Esophagus muscularis mucosa (tissue), 4 donors: ENCODE measurements at regions not wholly inside any gene's neighbourhood (a gene's known extent, or its start where the extent isn't known, plus 50 kb on each side); places are given as distances from the start of the nearest gene placed in this dataset.
"Not testable (repeated sequence)": the region's sequence is repeated elsewhere in the genome, so short reads cannot be mapped to it uniquely, and the experiment has no call there.

ENCODE experiments used
- DNase-seq: peaks from one replicate; pipeline ENCODE4 v3.0.0-alpha.2; 2017; ENCODE audit errors: extremely low spot score
- H3K27ac ChIP-seq, 4 donors: fragments of 200-600 bp; sonication (generic); replicated peaks in 1 of 4; 1 replicate in 3 of 4; 2 replicates in 1 of 4; pipeline ENCODE4 v1.5.1; 2016 to 2019; ENCODE audit warnings: mild to moderate bottlenecking in 1 of 4
- H3K27me3 ChIP-seq, 4 donors: fragments of 200-600 bp; sonication (generic); one replicate each; pipeline versions ENCODE4 v1.5.1 to v1.6.0; 2016 to 2019
- H3K36me3 ChIP-seq, 4 donors: fragments of 200-600 bp; sonication (generic); one replicate each; pipeline ENCODE4 v1.5.1; 2016 to 2019
- H3K4me1 ChIP-seq, 4 donors: fragments of 200-600 bp; sonication (generic); one replicate each; pipeline ENCODE4 v1.5.1; 2016 to 2019
- H3K4me3 ChIP-seq, 4 donors: fragments of 200-600 bp; sonication (generic); 1 replicate in 2 of 4; 2 replicates in 2 of 4; pipeline ENCODE4 v1.5.1; 2016 to 2019; ENCODE audit warnings: mild to moderate bottlenecking in 4 of 4, moderate library complexity in 1 of 4
- H3K9me3 ChIP-seq, 4 donors: fragments of 200-600 bp; sonication (generic); 1 replicate in 3 of 4; 2 replicates in 1 of 4; pipeline ENCODE4 v1.5.1; 2016 to 2019
- CTCF ChIP-seq, 3 experiments: fragments of 200-600 bp in 2 of 3; fragments of 450-650 bp in 1 of 3; sonication (generic) in 2 of 3; IDR thresholded peaks; one replicate each; pipeline ENCODE4 v1.5.1; 2017 to 2019; ENCODE audit warnings: antibody characterized with exemption in 3 of 3, mild to moderate bottlenecking in 2 of 3, moderate library complexity in 1 of 3
- EP300 ChIP-seq: sonication (generic); formaldehyde crosslinking; IDR thresholded peaks from one replicate; pipeline ENCODE4 v1.6.1; 2017; ENCODE audit warnings: antibody characterized with exemption
- POLR2A ChIP-seq: fragments of 450-650 bp; IDR thresholded peaks from one replicate; pipeline ENCODE4 v1.6.1; 2017; ENCODE audit warnings: antibody characterized with exemption, moderate library complexity, mild to moderate bottlenecking, low read depth
- POLR2AphosphoS5 ChIP-seq, 2 donors: sonication (generic); formaldehyde crosslinking; IDR thresholded peaks; one replicate each; pipeline ENCODE4 v1.6.1; 2017; ENCODE audit warnings: antibody characterized with exemption in 2 of 2
- WGBS: methylation state at CpG from one replicate; pipeline ENCODE4 v1.1.5; 2018; 5-methylcytosine and 5-hydroxymethylcytosine counted together
- intact Hi-C: fragments of 100-400 bp; cut with DNase I; formaldehyde crosslinking; loops from one replicate; pipeline ENCODE4 v1.15.1; 2023

- Histone ChIP-seq H3K27me3 (no peaks in the 10 kb centered on the region), H3K27ac (no peak overlapping the region), H3K36me3 (no peaks in the 10 kb centered on the region), H3K9me3 (no peaks in the 10 kb centered on the region), H3K4me1 (no peaks in the 10 kb centered on the region), H3K4me3 (no peak overlapping the region)
- intact Hi-C loops, result no loop called here
- no peak for TF ChIP-seq POLR2A
- TF ChIP-seq EP300, result no peak
- no peak for TF ChIP-seq POLR2AphosphoS5 (IDR thresholded peaks at IDR 0.05)
- TF ChIP-seq CTCF (IDR thresholded peaks at IDR 0.05), result no peak
- no peak for DNase-seq
- WGBS, result 97% methylated on average over 1 of the region's 1 CpG
Observed at GRCh38 chr7:112963634-112964033, 123.0 kb downstream of the GPR85 start.

GRCh38 chr7:112962815-112963214, 123.8 kb downstream of the GPR85 start:
- intact Hi-C loops, result no loop called here
- 75% methylated on average over 3 of the region's 3 CpGs for WGBS
- Histone ChIP-seq H3K27ac (no peak overlapping the region), H3K9me3 (no peaks in the 10 kb centered on the region), H3K4me1 (no peaks in the 10 kb centered on the region), H3K36me3 (no peaks in the 10 kb centered on the region), H3K27me3 (no peaks in the 10 kb centered on the region), H3K4me3 (no peak overlapping the region)
- no peak for DNase-seq
- TF ChIP-seq POLR2A (no peak), CTCF (IDR thresholded peaks at IDR 0.05) (no peak), POLR2AphosphoS5 (IDR thresholded peaks at IDR 0.05) (no peak), EP300 (no peak)

GRCh38 chr7:112959276-112959675, 127.4 kb downstream of the GPR85 start:
- no peaks in the 10 kb centered on the region for H3K27me3 ChIP-seq
- H3K4me1 ChIP-seq, result no peaks in the 10 kb centered on the region
- peaks cover 0 to 3% (median 0%) of the 10 kb centered on the region in 4 donors for H3K36me3 ChIP-seq
- no peaks in the 10 kb centered on the region for H3K9me3 ChIP-seq
- H3K4me3 ChIP-seq, result no peak overlapping the region
- no peak overlapping the region for H3K27ac ChIP-seq
- intact Hi-C loops, result no loop called here
- TF ChIP-seq CTCF (IDR thresholded peaks at IDR 0.05) (no peak), EP300 (no peak), POLR2AphosphoS5 (IDR thresholded peaks at IDR 0.05) (no peak), POLR2A (no peak)
- DNase-seq, result no peak

GRCh38 chr7:112958775-112959174, 127.9 kb downstream of the GPR85 start:
- H3K4me1 ChIP-seq, result no peaks in the 10 kb centered on the region
- no peak for DNase-seq
- H3K27ac ChIP-seq, result no peak overlapping the region
- intact Hi-C loops, result no loop called here
- H3K27me3 ChIP-seq, result no peaks in the 10 kb centered on the region
- no peak for TF ChIP-seq POLR2AphosphoS5 (IDR thresholded peaks at IDR 0.05)
- no peak for TF ChIP-seq CTCF (IDR thresholded peaks at IDR 0.05)
- no peak for TF ChIP-seq POLR2A
- TF ChIP-seq EP300, result no peak
- no peak overlapping the region for H3K4me3 ChIP-seq
- H3K36me3 ChIP-seq, result peaks cover 0 to 8% (median 0%) of the 10 kb centered on the region in 4 donors
- no peaks in the 10 kb centered on the region for H3K9me3 ChIP-seq

GRCh38 chr7:112957901-112958300, 128.7 kb downstream of the GPR85 start:
- Histone ChIP-seq H3K27me3 (no peaks in the 10 kb centered on the region), H3K27ac (no peak overlapping the region), H3K9me3 (no peaks in the 10 kb centered on the region), H3K4me1 (no peaks in the 10 kb centered on the region), H3K36me3 (peaks cover 0 to 16% (median 0%) of the 10 kb centered on the region in 4 donors), H3K4me3 (no peak overlapping the region)
- no peak for TF ChIP-seq POLR2A
- no peak for TF ChIP-seq EP300
- TF ChIP-seq POLR2AphosphoS5 (IDR thresholded peaks at IDR 0.05), result no peak
- no peak for TF ChIP-seq CTCF (IDR thresholded peaks at IDR 0.05)
- DNase-seq, result no peak
- intact Hi-C loops, result no loop called here

GRCh38 chr7:112953031-112953430, 133.6 kb downstream of the GPR85 start:
- 77% methylated on average over 3 of the region's 3 CpGs for WGBS
- H3K9me3 ChIP-seq, H3K27ac ChIP-seq, H3K27me3 ChIP-seq, H3K4me1 ChIP-seq, DNase-seq, intact Hi-C loops, H3K4me3 ChIP-seq: not testable (repeated sequence)
- peaks cover 0 to 16% (median 0%) of the 10 kb centered on the region in 4 donors for H3K36me3 ChIP-seq
